BLaER1 (cell line): ENCODE measurements at regions not wholly inside any gene's neighbourhood (a gene's known extent, or its start where the extent isn't known, plus 50 kb on each side); places are given as distances from the start of the nearest gene placed in this dataset.

ENCODE experiments used
- H3K27ac ChIP-seq: shearing (Covaris generic); formaldehyde crosslinking; 2 replicates; pipeline ENCODE4 v1.8.1; 2022
- H3K27me3 ChIP-seq: shearing (Covaris generic); formaldehyde crosslinking; 2 replicates; pipeline ENCODE4 v1.8.1; 2022
- H3K36me3 ChIP-seq: shearing (Covaris generic); formaldehyde crosslinking; 2 replicates; pipeline ENCODE4 v1.8.1; 2022
- H3K4me1 ChIP-seq: shearing (Covaris generic); formaldehyde crosslinking; 2 replicates; pipeline ENCODE4 v1.8.1; 2022
- H3K4me2 ChIP-seq: shearing (Covaris generic); formaldehyde crosslinking; 2 replicates; pipeline ENCODE4 v1.8.1; 2022
- H3K4me3 ChIP-seq: shearing (Covaris generic); formaldehyde crosslinking; 2 replicates; pipeline ENCODE4 v1.8.1; 2022
- H3K9ac ChIP-seq: shearing (Covaris generic); formaldehyde crosslinking; 2 replicates; pipeline ENCODE4 v1.8.1; 2022
- H3K9me3 ChIP-seq: shearing (Covaris generic); formaldehyde crosslinking; 2 replicates; pipeline ENCODE4 v1.8.1; 2022
- H4K20me1 ChIP-seq: shearing (Covaris generic); formaldehyde crosslinking; 2 replicates; pipeline ENCODE4 v1.8.1; 2022
- Cebpa-rat ChIP-seq: shearing (Covaris generic); IDR thresholded peaks from 2 replicates; pipeline ENCODE4 v1.8.1; 2022

DNA sequence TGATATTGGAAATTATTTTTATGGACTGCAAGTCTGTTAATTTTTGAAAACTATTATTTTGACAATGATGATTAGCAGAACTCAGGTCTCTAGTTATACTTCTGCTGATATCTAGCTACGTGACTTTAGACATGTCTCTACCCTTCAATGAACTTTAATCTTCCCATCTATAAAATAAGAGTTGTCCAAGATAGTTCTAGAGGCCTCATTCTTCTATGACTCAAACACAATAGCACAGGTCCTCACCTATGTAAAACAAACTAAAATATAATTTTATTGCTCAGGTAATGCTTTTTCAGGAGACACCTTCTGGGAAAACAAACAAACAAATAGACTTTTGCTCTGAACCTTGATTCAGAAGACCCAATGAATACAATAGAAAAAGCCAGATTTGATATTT, 544.4 kb upstream of the SETBP1 start:
- no peak overlapping the region for H3K4me3 ChIP-seq
- no peaks in the 10 kb centered on the region for H3K36me3 ChIP-seq
- H3K4me1 ChIP-seq = peaks cover 16% of the 10 kb centered on the region
- H3K9ac ChIP-seq = no peak overlapping the region
- H3K27me3 ChIP-seq = no peaks in the 10 kb centered on the region
- no peak overlapping the region for H3K27ac ChIP-seq
- no peak overlapping the region for H3K4me2 ChIP-seq
- H3K9me3 ChIP-seq = no peaks in the 10 kb centered on the region
- H4K20me1 ChIP-seq = no peaks in the 10 kb centered on the region
- TF ChIP-seq Cebpa-rat = no peak

DNA sequence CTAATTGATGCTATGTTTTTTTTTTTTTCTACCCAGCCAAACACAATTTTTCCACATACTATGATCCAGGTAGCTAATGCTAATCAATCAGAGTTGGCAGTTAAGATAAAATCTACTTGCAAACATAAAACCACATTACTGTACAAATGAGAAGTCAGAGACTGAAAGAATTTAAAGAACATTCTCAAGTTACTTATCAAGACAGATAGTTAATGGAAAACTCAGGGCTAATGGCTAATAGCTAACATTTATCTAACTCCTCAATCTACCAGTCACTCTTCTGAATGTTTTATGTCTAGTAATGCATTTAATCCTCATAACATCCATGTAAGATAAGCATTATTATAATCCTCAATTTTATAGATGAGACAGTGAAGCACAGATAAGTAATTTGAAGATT, 537.6 kb upstream of the SETBP1 start:
- Histone ChIP-seq H3K36me3 (no peaks in the 10 kb centered on the region), H4K20me1 (no peaks in the 10 kb centered on the region), H3K9me3 (no peaks in the 10 kb centered on the region), H3K4me2 (no peak overlapping the region), H3K4me1 (no peaks in the 10 kb centered on the region), H3K9ac (no peak overlapping the region), H3K27ac (no peak overlapping the region), H3K27me3 (no peaks in the 10 kb centered on the region), H3K4me3 (no peak overlapping the region)
- no peak for TF ChIP-seq Cebpa-rat

DNA sequence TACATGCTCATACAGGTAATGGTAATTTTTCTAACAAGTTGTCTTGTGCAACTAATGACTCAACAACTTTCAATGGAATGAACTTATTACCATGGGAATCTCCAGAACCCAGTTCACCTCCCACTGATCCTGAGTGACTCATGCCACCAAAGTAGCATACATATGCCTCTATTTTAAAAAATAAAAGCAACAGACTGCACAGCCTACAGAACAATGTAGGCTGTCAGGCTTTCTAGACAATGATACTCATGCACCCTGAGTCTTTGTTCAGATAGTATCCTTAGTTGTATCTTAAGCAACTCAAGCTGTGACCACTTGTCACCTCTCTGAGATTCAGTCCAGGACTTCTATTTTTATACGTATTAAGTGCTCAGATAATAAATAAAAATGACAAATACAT, 531.0 kb upstream of the SETBP1 start:
- no peaks in the 10 kb centered on the region for H3K9me3 ChIP-seq
- H3K9ac ChIP-seq = no peak overlapping the region
- H4K20me1 ChIP-seq = no peaks in the 10 kb centered on the region
- no peak overlapping the region for H3K4me2 ChIP-seq
- no peaks in the 10 kb centered on the region for H3K27me3 ChIP-seq
- no peaks in the 10 kb centered on the region for H3K36me3 ChIP-seq
- no peak for TF ChIP-seq Cebpa-rat
- no peak overlapping the region for H3K4me3 ChIP-seq
- H3K27ac ChIP-seq = no peak overlapping the region
- no peaks in the 10 kb centered on the region for H3K4me1 ChIP-seq

DNA sequence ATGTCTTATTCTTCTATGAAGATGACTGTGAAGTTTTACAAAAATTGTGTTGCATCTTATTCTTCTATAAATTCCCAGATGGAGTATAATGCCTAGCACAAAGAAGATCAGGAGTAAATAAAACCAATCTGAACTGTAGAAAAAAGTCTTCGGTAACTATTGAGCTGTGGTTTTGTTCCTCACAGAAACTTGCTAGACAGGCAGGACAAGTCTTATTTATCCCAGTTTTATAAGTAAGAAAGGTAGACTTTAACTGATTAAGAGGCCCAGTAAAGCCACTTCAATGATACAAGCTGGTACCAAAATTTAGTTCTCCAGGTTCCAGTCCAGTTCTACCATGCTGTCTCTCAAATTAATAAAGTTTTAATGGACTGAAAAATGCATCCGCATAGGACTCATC, 526.7 kb upstream of the SETBP1 start:
- Histone ChIP-seq H3K36me3 (no peaks in the 10 kb centered on the region), H4K20me1 (no peaks in the 10 kb centered on the region), H3K27me3 (no peaks in the 10 kb centered on the region), H3K9ac (no peak overlapping the region), H3K4me2 (no peak overlapping the region), H3K4me3 (no peak overlapping the region), H3K27ac (no peak overlapping the region), H3K4me1 (no peaks in the 10 kb centered on the region), H3K9me3 (no peaks in the 10 kb centered on the region)
- no peak for TF ChIP-seq Cebpa-rat

DNA sequence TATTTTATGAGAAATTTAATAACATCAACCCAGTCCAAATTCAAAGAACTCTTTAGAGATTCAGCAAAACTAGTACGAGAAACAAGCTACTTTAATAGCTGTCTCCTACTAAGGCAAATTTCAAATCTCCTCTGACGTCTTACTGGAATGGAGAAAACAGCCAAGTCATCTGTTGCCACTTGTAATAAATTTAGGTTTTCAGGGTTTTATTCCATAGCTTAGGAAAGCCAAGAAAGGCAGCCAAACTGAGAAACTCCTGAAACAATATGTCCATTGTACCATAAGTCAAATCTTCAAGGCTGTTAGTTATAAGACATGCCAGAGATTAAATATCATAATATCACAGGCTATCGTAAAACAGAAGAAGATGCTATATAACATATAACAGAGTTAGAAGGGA, 524.6 kb upstream of the SETBP1 start:
- H4K20me1 ChIP-seq = no peaks in the 10 kb centered on the region
- no peaks in the 10 kb centered on the region for H3K36me3 ChIP-seq
- no peak overlapping the region for H3K9ac ChIP-seq
- no peak overlapping the region for H3K27ac ChIP-seq
- no peak for TF ChIP-seq Cebpa-rat
- H3K9me3 ChIP-seq = no peaks in the 10 kb centered on the region
- H3K4me3 ChIP-seq = no peak overlapping the region
- H3K4me1 ChIP-seq = no peaks in the 10 kb centered on the region
- H3K27me3 ChIP-seq = no peaks in the 10 kb centered on the region
- no peak overlapping the region for H3K4me2 ChIP-seq

DNA sequence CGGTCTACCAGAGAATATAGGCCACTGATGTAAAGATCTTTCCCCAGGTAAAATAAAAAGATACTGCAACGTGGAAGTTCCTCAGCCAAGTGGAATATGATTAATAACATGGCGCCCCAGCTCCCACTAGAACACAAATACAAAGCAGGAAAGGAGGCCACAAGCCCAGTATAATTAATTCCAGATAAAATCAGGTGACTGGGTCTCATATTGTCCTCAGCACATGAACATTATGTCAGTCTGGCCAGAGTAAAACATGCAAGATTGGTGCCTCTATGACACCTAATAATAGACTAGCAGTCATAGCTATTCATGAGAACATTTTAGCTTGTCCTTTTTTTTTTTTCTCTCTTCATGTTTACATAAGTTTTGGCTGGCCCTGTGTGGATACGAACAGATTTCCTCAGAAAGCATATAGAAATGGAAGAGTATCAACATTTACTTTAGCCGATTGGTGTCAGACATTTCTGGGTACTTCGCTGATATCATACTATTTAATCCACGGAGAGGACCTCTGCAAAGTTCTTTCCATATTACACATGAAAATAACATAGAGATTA, 523.8 kb upstream of the SETBP1 start:
- no peak overlapping the region for H3K27ac ChIP-seq
- H3K4me3 ChIP-seq = no peak overlapping the region
- H3K4me1 ChIP-seq = no peaks in the 10 kb centered on the region
- no peak for TF ChIP-seq Cebpa-rat
- no peak overlapping the region for H3K4me2 ChIP-seq
- no peak overlapping the region for H3K9ac ChIP-seq
- no peaks in the 10 kb centered on the region for H4K20me1 ChIP-seq
- H3K36me3 ChIP-seq = no peaks in the 10 kb centered on the region
- no peaks in the 10 kb centered on the region for H3K9me3 ChIP-seq
- H3K27me3 ChIP-seq = no peaks in the 10 kb centered on the region

DNA sequence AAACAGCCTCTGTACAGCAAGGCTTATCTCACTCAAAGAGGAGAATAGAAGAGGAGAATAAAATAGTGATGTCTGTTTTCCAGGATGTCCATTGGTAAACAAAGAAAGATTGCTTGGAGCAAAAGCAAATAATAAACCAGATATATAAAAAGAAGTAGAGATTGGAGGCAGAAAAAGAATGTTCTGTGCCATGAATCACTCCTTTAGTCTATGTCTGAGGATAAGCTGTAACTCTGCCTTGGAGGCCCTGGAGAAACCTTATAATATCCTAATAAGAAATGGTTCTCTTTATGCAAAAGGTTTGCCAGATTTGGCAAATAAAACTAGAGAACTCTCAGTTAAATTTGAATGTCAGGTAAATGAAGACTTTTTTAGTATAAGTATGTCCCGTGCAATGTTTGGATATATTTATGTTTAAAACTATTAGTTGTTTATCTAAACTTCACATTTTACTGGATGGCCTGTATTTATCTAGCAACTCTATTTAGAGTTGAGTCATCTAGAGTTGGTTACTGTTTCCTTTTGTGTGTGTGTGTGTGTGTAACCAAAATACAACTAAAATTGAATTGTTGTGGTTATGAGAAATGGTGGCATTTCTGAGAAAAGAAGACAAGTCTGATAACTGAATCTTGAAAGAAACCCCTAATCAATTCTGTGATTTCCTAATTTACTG, 510.3 kb upstream of the SETBP1 start:
- H3K36me3 ChIP-seq = no peaks in the 10 kb centered on the region
- H3K9me3 ChIP-seq = no peaks in the 10 kb centered on the region
- H3K27me3 ChIP-seq = no peaks in the 10 kb centered on the region
- H3K9ac ChIP-seq = no peak overlapping the region
- no peak overlapping the region for H3K4me3 ChIP-seq
- no peaks in the 10 kb centered on the region for H4K20me1 ChIP-seq
- H3K4me1 ChIP-seq = no peaks in the 10 kb centered on the region
- TF ChIP-seq Cebpa-rat = no peak
- H3K4me2 ChIP-seq = no peak overlapping the region
- no peak overlapping the region for H3K27ac ChIP-seq

DNA sequence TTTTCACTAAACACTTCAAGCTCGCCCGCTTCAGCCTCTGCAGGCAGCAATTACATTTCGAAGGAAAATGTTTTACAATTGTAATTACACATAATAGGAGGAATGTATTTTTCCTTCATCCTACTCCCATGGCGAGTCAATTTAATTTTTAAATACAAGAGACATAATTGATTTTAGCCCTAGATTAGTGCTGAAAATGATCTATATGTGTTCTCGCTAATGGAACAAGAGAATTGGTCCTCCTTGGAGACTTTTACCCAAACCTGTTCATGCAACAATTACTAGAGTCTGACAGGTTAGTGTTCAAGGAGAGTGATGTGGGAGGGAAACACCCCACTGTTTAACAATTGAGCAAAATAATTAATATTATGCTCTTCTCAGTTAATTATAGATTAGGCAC, 509.4 kb upstream of the SETBP1 start:
- Histone ChIP-seq H3K27ac (no peak overlapping the region), H3K9me3 (no peaks in the 10 kb centered on the region), H3K4me2 (no peak overlapping the region), H4K20me1 (no peaks in the 10 kb centered on the region), H3K9ac (no peak overlapping the region), H3K27me3 (no peaks in the 10 kb centered on the region), H3K4me1 (no peaks in the 10 kb centered on the region), H3K4me3 (no peak overlapping the region), H3K36me3 (no peaks in the 10 kb centered on the region)
- TF ChIP-seq Cebpa-rat = no peak

DNA sequence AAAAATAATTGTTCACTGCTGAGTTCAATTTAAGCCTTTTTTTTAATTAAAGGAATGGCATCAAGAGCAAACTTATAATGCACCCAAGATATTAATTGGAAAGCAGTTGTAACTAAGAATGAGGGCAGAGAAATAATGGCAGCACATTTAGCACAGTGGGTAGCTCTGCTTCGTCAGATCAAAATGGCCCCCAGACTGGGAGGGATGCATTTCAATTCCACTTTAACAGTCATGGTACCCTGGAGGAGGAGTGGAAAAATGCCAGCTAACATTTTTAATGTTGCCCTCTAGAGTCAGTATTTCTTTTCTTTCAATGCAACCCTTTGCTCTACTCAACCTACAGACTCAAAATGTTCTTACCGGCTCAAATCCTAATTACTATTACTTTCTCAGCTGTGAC, 504.8 kb upstream of the SETBP1 start:
- Histone ChIP-seq H4K20me1 (no peaks in the 10 kb centered on the region), H3K9ac (no peak overlapping the region), H3K4me1 (no peaks in the 10 kb centered on the region), H3K27me3 (no peaks in the 10 kb centered on the region), H3K27ac (no peak overlapping the region), H3K36me3 (no peaks in the 10 kb centered on the region), H3K9me3 (no peaks in the 10 kb centered on the region), H3K4me2 (no peak overlapping the region), H3K4me3 (no peak overlapping the region)
- no peak for TF ChIP-seq Cebpa-rat

DNA sequence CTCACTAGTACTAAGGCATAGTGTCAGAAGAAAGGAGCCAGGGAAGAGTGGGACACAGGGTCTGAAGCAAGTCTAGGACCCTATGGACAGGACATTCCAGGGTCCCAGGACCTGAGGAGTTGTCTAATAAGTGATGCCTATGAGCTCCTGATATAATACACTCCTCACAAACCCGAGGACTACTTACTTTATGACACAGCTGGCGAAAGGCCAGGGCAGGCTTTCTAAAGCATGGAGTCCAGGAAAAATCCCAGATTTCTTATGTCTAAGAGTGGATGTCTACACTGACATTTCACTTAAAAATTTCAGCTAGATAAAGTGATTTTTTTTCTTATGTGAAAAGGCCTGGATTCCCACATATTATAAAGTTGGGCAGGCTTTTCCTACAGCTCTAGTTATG, 502.2 kb upstream of the SETBP1 start:
- Histone ChIP-seq H3K27ac (no peak overlapping the region), H3K4me3 (no peak overlapping the region), H3K36me3 (no peaks in the 10 kb centered on the region), H3K9ac (no peak overlapping the region), H3K4me2 (no peak overlapping the region), H4K20me1 (no peaks in the 10 kb centered on the region), H3K9me3 (no peaks in the 10 kb centered on the region), H3K27me3 (no peaks in the 10 kb centered on the region), H3K4me1 (no peaks in the 10 kb centered on the region)
- no peak for TF ChIP-seq Cebpa-rat

DNA sequence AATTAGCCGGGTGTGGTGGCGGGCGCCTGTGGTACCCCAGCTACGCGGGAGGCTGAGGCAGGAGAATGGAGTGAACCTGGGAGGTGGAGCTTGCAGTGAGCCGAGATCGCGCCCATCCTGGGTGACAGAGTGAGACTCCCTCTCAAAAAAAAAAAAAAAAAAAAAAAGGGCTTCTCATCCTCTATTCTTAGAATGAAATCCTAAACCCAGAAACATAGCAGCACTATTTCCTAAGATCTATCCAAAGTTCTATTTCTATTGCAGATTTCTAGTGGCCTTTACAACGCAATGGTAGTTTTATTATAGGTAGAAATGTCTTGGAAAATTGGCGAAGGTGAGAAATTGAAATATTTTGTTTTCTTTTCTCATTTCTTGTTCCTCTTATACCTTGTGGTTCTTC, 501.0 kb upstream of the SETBP1 start:
- H3K36me3 ChIP-seq = no peaks in the 10 kb centered on the region
- TF ChIP-seq Cebpa-rat = no peak
- H3K4me1 ChIP-seq = no peaks in the 10 kb centered on the region
- H3K27ac ChIP-seq = no peak overlapping the region
- H3K4me3 ChIP-seq = no peak overlapping the region
- H3K9me3 ChIP-seq = no peaks in the 10 kb centered on the region
- no peak overlapping the region for H3K4me2 ChIP-seq
- no peak overlapping the region for H3K9ac ChIP-seq
- H3K27me3 ChIP-seq = no peaks in the 10 kb centered on the region
- no peaks in the 10 kb centered on the region for H4K20me1 ChIP-seq
